Uterus (tissue), 3 donors: ENCODE measurements at regions not wholly inside any gene's neighbourhood (a gene's known extent, or its start where the extent isn't known, plus 50 kb on each side); places are given as distances from the start of the nearest gene placed in this dataset.

Experiments used
- DNase-seq, 2 donors: peaks; one replicate each; pipeline ENCODE4 v3.0.0-alpha.2; 2019 to 2020
- H3K27ac ChIP-seq, 2 donors: fragments of 200-600 bp; sonication (generic); 1 replicate in 1 of 2; 2 replicates in 1 of 2; pipeline ENCODE4 v1.5.1; 2016 to 2018
- H3K27me3 ChIP-seq, 2 donors: fragments of 200-600 bp; sonication (generic); one replicate each; pipeline ENCODE4 v1.5.1; 2018 to 2019; ENCODE audit warnings: control low read depth in 1 of 2
- H3K36me3 ChIP-seq, 2 donors: fragments of 200-600 bp; sonication (generic); one replicate each; pipeline ENCODE4 v1.5.1; 2019; ENCODE audit warnings: control low read depth in 1 of 2
- H3K4me1 ChIP-seq, 2 donors: fragments of 200-600 bp; sonication (generic); one replicate each; pipeline ENCODE4 v1.5.1; 2018 to 2019; ENCODE audit warnings: control low read depth in 1 of 2
- H3K4me3 ChIP-seq, 2 donors: fragments of 200-600 bp; sonication (generic); 1 replicate in 1 of 2; 2 replicates in 1 of 2; pipeline ENCODE4 v1.5.1; 2018 to 2019; ENCODE audit warnings: mild to moderate bottlenecking in 1 of 2
- H3K9me3 ChIP-seq, 2 donors: fragments of 200-600 bp; sonication (generic); one replicate each; pipeline ENCODE4 v1.5.1; 2019; ENCODE audit warnings: control low read depth in 1 of 2
- CTCF ChIP-seq, 4 experiments: fragments of 200-600 bp in 2 of 4; fragments of 450-650 bp in 2 of 4; sonication (generic) in 2 of 4; IDR thresholded peaks; one replicate each; pipeline ENCODE4 v1.5.1; 2016 to 2019; ENCODE audit warnings: antibody characterized with exemption in 4 of 4, mild to moderate bottlenecking in 2 of 4, moderate library complexity in 1 of 4
- POLR2A ChIP-seq, 2 donors: fragments of 450-650 bp; IDR thresholded peaks; one replicate each; pipeline ENCODE4 v1.6.1; 2016; ENCODE audit warnings: antibody characterized with exemption in 2 of 2, mild to moderate bottlenecking in 1 of 2, moderate library complexity in 1 of 2
- intact Hi-C: fragments of 100-400 bp; cut with DNase I; formaldehyde crosslinking; loops from one replicate; pipeline ENCODE4 v1.15.1; 2023; ENCODE audit warnings: low total_unique reads
- donor health status: DM: yes; HTN: yes; CAD: no.

- Histone ChIP-seq H3K4me3 (no peak overlapping the region), H3K27ac (no peak overlapping the region), H3K36me3 (no peaks in the 10 kb centered on the region), H3K9me3 (no peaks in the 10 kb centered on the region), H3K27me3 (no peaks in the 10 kb centered on the region), H3K4me1 (no peaks in the 10 kb centered on the region)
- no peak for TF ChIP-seq CTCF (IDR thresholded peaks at IDR 0.05)
- no peak for TF ChIP-seq POLR2A (IDR thresholded peaks at IDR 0.05)
- intact Hi-C loops = no loop called here
- no peak for DNase-seq
Observed at GRCh38 chr5:23703940-23704855, 196.8 kb downstream of the PRDM9 start.

GRCh38 chr5:23717486-23717885, 210.1 kb downstream of the PRDM9 start:
- no peaks in the 10 kb centered on the region for H3K27me3 ChIP-seq
- no peak for TF ChIP-seq POLR2A (IDR thresholded peaks at IDR 0.05)
- TF ChIP-seq CTCF (IDR thresholded peaks at IDR 0.05) = no peak
- H3K27ac ChIP-seq = no peak overlapping the region
- no peaks in the 10 kb centered on the region for H3K9me3 ChIP-seq
- no peak overlapping the region for H3K4me3 ChIP-seq
- H3K4me1 ChIP-seq = no peaks in the 10 kb centered on the region
- no peaks in the 10 kb centered on the region for H3K36me3 ChIP-seq
- intact Hi-C loops = no loop called here
- DNase-seq = no peak

GRCh38 chr5:23718564-23718963, 211.2 kb downstream of the PRDM9 start:
- TF ChIP-seq CTCF (IDR thresholded peaks at IDR 0.05) = no peak
- no peak for TF ChIP-seq POLR2A (IDR thresholded peaks at IDR 0.05)
- Histone ChIP-seq H3K4me1 (no peaks in the 10 kb centered on the region), H3K27ac (no peak overlapping the region), H3K4me3 (no peak overlapping the region), H3K27me3 (no peaks in the 10 kb centered on the region), H3K36me3 (no peaks in the 10 kb centered on the region), H3K9me3 (no peaks in the 10 kb centered on the region)
- DNase-seq = no peak
- intact Hi-C loops = no loop called here

- H3K9me3 ChIP-seq = no peaks in the 10 kb centered on the region
- no peaks in the 10 kb centered on the region for H3K27me3 ChIP-seq
- no peak overlapping the region for H3K27ac ChIP-seq
- DNase-seq = no peak
- TF ChIP-seq CTCF (IDR thresholded peaks at IDR 0.05) (no peak), POLR2A (IDR thresholded peaks at IDR 0.05) (no peak)
- no peaks in the 10 kb centered on the region for H3K36me3 ChIP-seq
- H3K4me3 ChIP-seq = no peak overlapping the region
- intact Hi-C loops = no loop called here
- H3K4me1 ChIP-seq = no peaks in the 10 kb centered on the region
Observed at GRCh38 chr5:23721336-23721735, 213.9 kb downstream of the PRDM9 start.

GRCh38 chr5:23727271-23727670, 219.9 kb downstream of the PRDM9 start:
- DNase-seq = no peak
- no peaks in the 10 kb centered on the region for H3K27me3 ChIP-seq
- H3K36me3 ChIP-seq = no peaks in the 10 kb centered on the region
- TF ChIP-seq CTCF (IDR thresholded peaks at IDR 0.05) (no peak), POLR2A (IDR thresholded peaks at IDR 0.05) (no peak)
- no peak overlapping the region for H3K4me3 ChIP-seq
- H3K4me1 ChIP-seq = no peaks in the 10 kb centered on the region
- intact Hi-C loops = no loop called here
- no peaks in the 10 kb centered on the region for H3K9me3 ChIP-seq
- no peak overlapping the region for H3K27ac ChIP-seq
